OCI-LY7 (cell line): ENCODE measurements at regions not wholly inside any gene's neighbourhood (a gene's known extent, or its start where the extent isn't known, plus 50 kb on each side); places are given as distances from the start of the nearest gene placed in this dataset.

Experiments
- BruUV-seq: library from RNA; stranded (reverse); fragments of 400-500 nt; replicated peaks from 2 replicates; lab custom pipeline; 2021; lab: Mats Ljungman, UMichigan
- CTCF ChIA-PET: fragments of 300-600 bp; sonication (Branson Sonifier 250); formaldehyde crosslinking; loops from one replicate; lab custom pipeline; 2022; ENCODE audit warnings: antibody characterized with exemption; ENCODE audit not compliant: unreplicated experiment; lab: Charles Lee
- POLR2A ChIA-PET: fragments of 300-600 bp; sonication (Branson Sonifier 250); formaldehyde crosslinking; loops from one replicate; lab custom pipeline; 2022; ENCODE audit warnings: antibody characterized with exemption; lab: Charles Lee
- DNase-seq: peaks from one replicate; pipeline ENCODE4 v3.0.0-alpha.2; 2015; ENCODE audit warnings: low spot score
- H2AFZ ChIP-seq: fragments of 200-600 bp; sonication (generic), shearing (Covaris generic); 2 replicates; pipeline ENCODE4 v1.6.1; 2014; ENCODE audit warnings: mild to moderate bottlenecking, antibody characterized with exemption, low read length, moderate library complexity
- H3K27ac ChIP-seq: fragments of 200-600 bp; sonication (generic); 2 replicates; pipeline ENCODE4 v1.5.1; 2014; ENCODE audit warnings: mixed run types, low read depth, mild to moderate bottlenecking, moderate library complexity, low read length, inconsistent platforms; ENCODE audit not compliant: poor library complexity, severe bottlenecking
- H3K36me3 ChIP-seq: fragments of 200-600 bp; sonication (generic); 2 replicates; pipeline ENCODE4 v1.6.1; 2014; ENCODE audit warnings: mild to moderate bottlenecking, antibody characterized with exemption, low read length, moderate library complexity, mixed read lengths; ENCODE audit not compliant: insufficient read depth
- H3K4me1 ChIP-seq: fragments of 200-600 bp; sonication (generic); 2 replicates; pipeline ENCODE4 v1.5.1; 2014; ENCODE audit warnings: mild to moderate bottlenecking, low read length; ENCODE audit not compliant: insufficient read depth, poor library complexity, severe bottlenecking
- H3K4me2 ChIP-seq: fragments of 200-600 bp; sonication (generic); 2 replicates; pipeline ENCODE4 v1.6.1; 2014; ENCODE audit warnings: mild to moderate bottlenecking, low read length
- H3K4me3 ChIP-seq: fragments of 200-600 bp; sonication (generic); 2 replicates; pipeline ENCODE4 v1.5.1; 2014; ENCODE audit warnings: mild to moderate bottlenecking, low read depth, low read length; ENCODE audit not compliant: poor library complexity, severe bottlenecking
- H3K79me2 ChIP-seq: fragments of 200-600 bp; sonication (generic); 2 replicates; pipeline ENCODE4 v1.6.1; 2016; ENCODE audit warnings: low read depth, mild to moderate bottlenecking, low read length, moderate library complexity, mixed read lengths; ENCODE audit not compliant: insufficient read depth
- H3K9me2 ChIP-seq: fragments of 200-600 bp; sonication (generic); 2 replicates; pipeline ENCODE4 v1.6.1; 2016; ENCODE audit warnings: mild to moderate bottlenecking, low read length, mixed read lengths; ENCODE audit not compliant: insufficient read depth
- H3K9me3 ChIP-seq: fragments of 200-600 bp; sonication (generic); 2 replicates; pipeline ENCODE4 v1.6.1; 2014; ENCODE audit warnings: mild to moderate bottlenecking, mixed run types, low read length, mixed read lengths
- H4K20me1 ChIP-seq: fragments of 200-600 bp; sonication (generic); 2 replicates; pipeline ENCODE4 v1.6.1; 2014; ENCODE audit warnings: mild to moderate bottlenecking, antibody characterized with exemption, low read length, moderate library complexity, mixed read lengths; ENCODE audit not compliant: insufficient read depth
- EZH2phosphoT487 ChIP-seq: fragments of 200-600 bp; sonication (generic); IDR thresholded peaks from 2 replicates; pipeline ENCODE4 v1.6.1; 2018; ENCODE audit warnings: low read depth, borderline replicate concordance, mild to moderate bottlenecking, mixed run types, antibody characterized with exemption, low read length, moderate library complexity, mixed read lengths
- intact Hi-C: fragments of 100-400 bp; cut with micrococcal nuclease; formaldehyde crosslinking; loops from one replicate; pipeline ENCODE4 v1.10.0; 2022; ENCODE audit not compliant: unreplicated experiment
- TF ChIP-seq, protein P1 (sequence below): fragments of 200-600 bp; sonication (generic); conservative IDR thresholded peaks from 2 replicates; pipeline ENCODE4 v1.5.1; 2014; ENCODE audit warnings: mild to moderate bottlenecking, antibody characterized with exemption, low read length, moderate library complexity, mixed read lengths

DNA sequence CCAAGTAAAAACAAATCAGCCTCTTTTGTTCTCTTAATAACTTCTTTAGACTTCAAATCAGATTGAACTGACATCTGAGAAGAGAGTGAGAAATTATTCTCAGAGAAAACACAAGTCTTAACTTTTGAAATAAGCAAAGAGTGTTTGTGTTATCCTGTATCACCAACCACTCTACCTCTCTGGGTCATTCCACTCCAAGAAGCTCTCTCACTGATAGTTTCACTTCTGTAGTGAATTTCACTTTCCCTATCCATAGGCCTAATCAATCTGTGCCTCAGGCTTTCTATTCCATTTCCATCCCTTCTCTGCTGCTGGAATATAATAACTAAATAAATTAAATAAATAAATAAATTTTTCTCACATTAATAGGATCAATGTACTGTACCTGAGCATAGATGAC, 235.0 kb downstream of the HTR1B start:
- intact Hi-C loops, result no loop called here
- H3K36me3 ChIP-seq, result no peaks in the 10 kb centered on the region
- H3K9me2 ChIP-seq, result 0 out of 2 replicates have a peak, but pooled peaks cover 4% of the 10 kb centered on the region
- no peak overlapping the region for H3K27ac ChIP-seq
- no peaks in the 10 kb centered on the region for H4K20me1 ChIP-seq
- BruUV-seq, result no TSS peak
- ChIA-PET CTCF (no interaction called here), POLR2A (no interaction called here)
- no peaks in the 10 kb centered on the region for H3K9me3 ChIP-seq
- H3K4me2 ChIP-seq, result no peak overlapping the region
- no peaks in the 10 kb centered on the region for H3K79me2 ChIP-seq
- no peak overlapping the region for H3K4me3 ChIP-seq
- TF ChIP-seq, protein P1, sequence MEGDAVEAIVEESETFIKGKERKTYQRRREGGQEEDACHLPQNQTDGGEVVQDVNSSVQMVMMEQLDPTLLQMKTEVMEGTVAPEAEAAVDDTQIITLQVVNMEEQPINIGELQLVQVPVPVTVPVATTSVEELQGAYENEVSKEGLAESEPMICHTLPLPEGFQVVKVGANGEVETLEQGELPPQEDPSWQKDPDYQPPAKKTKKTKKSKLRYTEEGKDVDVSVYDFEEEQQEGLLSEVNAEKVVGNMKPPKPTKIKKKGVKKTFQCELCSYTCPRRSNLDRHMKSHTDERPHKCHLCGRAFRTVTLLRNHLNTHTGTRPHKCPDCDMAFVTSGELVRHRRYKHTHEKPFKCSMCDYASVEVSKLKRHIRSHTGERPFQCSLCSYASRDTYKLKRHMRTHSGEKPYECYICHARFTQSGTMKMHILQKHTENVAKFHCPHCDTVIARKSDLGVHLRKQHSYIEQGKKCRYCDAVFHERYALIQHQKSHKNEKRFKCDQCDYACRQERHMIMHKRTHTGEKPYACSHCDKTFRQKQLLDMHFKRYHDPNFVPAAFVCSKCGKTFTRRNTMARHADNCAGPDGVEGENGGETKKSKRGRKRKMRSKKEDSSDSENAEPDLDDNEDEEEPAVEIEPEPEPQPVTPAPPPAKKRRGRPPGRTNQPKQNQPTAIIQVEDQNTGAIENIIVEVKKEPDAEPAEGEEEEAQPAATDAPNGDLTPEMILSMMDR, result no peak
- no peak for TF ChIP-seq EZH2phosphoT487
- no peaks in the 10 kb centered on the region for H3K4me1 ChIP-seq
- no peak for DNase-seq
- no peak overlapping the region for H2AFZ ChIP-seq

DNA sequence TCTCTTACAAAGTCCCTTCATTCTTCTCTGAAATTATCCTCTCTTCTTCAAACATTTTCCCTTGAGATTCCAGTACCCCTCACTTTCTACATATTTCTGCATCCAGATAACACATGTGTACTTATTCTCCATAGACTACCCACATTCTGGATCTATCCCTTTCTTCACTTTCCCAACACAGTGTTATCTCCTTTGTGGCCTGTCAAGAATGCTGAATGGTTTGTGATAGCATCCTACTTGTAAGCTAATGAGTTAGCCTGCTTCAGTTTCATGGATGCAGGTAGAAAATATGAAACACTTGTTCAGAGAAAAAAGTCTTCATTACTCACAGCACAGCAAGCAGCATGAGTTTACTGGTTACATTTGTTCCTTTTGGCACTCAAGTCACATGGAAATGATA, 245.4 kb downstream of the HTR1B start:
- no peaks in the 10 kb centered on the region for H4K20me1 ChIP-seq
- no peaks in the 10 kb centered on the region for H3K36me3 ChIP-seq
- no peak overlapping the region for H3K4me3 ChIP-seq
- CTCF ChIA-PET, result no interaction called here
- no peaks in the 10 kb centered on the region for H3K9me3 ChIP-seq
- no peak overlapping the region for H3K4me2 ChIP-seq
- no peaks in the 10 kb centered on the region for H3K9me2 ChIP-seq
- DNase-seq, result no peak
- intact Hi-C loops, result no loop called here
- no peaks in the 10 kb centered on the region for H3K79me2 ChIP-seq
- H3K4me1 ChIP-seq, result no peaks in the 10 kb centered on the region
- H3K27ac ChIP-seq, result no peak overlapping the region
- TF ChIP-seq, protein P1, result no peak
- no peak for TF ChIP-seq EZH2phosphoT487
- POLR2A ChIA-PET, result no interaction called here
- no TSS peak for BruUV-seq
- H2AFZ ChIP-seq, result no peak overlapping the region

DNA sequence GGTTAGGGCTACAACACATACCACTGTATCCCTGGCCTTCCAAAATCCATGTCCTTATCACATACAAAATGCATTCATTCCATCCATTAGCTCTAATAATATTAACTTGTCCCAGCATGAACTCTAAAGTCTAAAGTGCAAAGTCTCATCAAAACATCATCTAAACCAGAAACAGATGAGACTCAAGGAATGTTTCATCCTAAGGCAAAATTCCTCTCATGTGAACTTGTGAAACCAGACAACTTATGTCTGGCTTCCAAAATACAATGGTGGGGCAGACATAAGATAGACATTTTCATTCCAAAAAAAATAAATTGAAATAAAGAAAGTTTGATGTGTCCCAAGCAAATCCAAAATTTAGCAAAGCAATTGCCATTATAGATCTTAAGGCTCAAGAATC, 257.4 kb downstream of the HTR1B start:
- H3K9me3 ChIP-seq, result no peaks in the 10 kb centered on the region
- no peak for TF ChIP-seq EZH2phosphoT487
- TF ChIP-seq, protein P1, result no peak
- intact Hi-C loops, result no loop called here
- no peaks in the 10 kb centered on the region for H3K4me1 ChIP-seq
- H4K20me1 ChIP-seq, result no peaks in the 10 kb centered on the region
- H3K4me3 ChIP-seq, result no peak overlapping the region
- no peak for DNase-seq
- H2AFZ ChIP-seq, result no peak overlapping the region
- CTCF ChIA-PET, result no interaction called here
- no peaks in the 10 kb centered on the region for H3K79me2 ChIP-seq
- POLR2A ChIA-PET, result no interaction called here
- no peak overlapping the region for H3K4me2 ChIP-seq
- H3K27ac ChIP-seq, result no peak overlapping the region
- H3K9me2 ChIP-seq, result no peaks in the 10 kb centered on the region
- BruUV-seq, result no TSS peak
- no peaks in the 10 kb centered on the region for H3K36me3 ChIP-seq
